WTC11 (cell line): ENCODE measurements at regions not wholly inside any gene's neighbourhood (a gene's known extent, or its start where the extent isn't known, plus 50 kb on each side); places are given as distances from the start of the nearest gene placed in this dataset.

Source experiments
- ATAC-seq: fragments of 200-7000 bp; cut with Tn5 transposase; 2 replicates; pipeline ENCODE4 v1.10.0; 2021; ENCODE audit warnings: mild to moderate bottlenecking, moderate library complexity
- CTCF ChIA-PET: fragments of 300-600 bp; sonication (Branson Sonifier 250); formaldehyde crosslinking; loops from one replicate; lab custom pipeline; 2021; ENCODE audit warnings: antibody characterized with exemption; lab: Charles Lee
- POLR2A ChIA-PET: fragments of 350-600 bp; sonication (Branson Sonifier 250); formaldehyde crosslinking; loops from one replicate; lab custom pipeline; 2021; ENCODE audit warnings: antibody characterized with exemption; lab: Charles Lee
- DNase-seq: peaks from one replicate; pipeline ENCODE4 v3.0.0; 2021; ENCODE audit warnings: low spot score
- H3K27ac Mint-ChIP-seq: 2 replicates; pipeline ENCODE4 v1.8.0; 2021; ENCODE audit warnings: mixed read lengths
- H3K27me3 Mint-ChIP-seq: 2 replicates; pipeline ENCODE4 v1.8.0; 2021; ENCODE audit warnings: low read depth, mild to moderate bottlenecking, moderate library complexity, mixed read lengths
- H3K36me3 Mint-ChIP-seq: 2 replicates; pipeline ENCODE4 v1.8.0; 2021; ENCODE audit warnings: mixed read lengths
- H3K4me1 Mint-ChIP-seq: 2 replicates; pipeline ENCODE4 v1.8.0; 2022; ENCODE audit warnings: mixed read lengths
- H3K4me3 Mint-ChIP-seq: 2 replicates; pipeline ENCODE4 v1.8.0; 2021; ENCODE audit warnings: mild to moderate bottlenecking, moderate library complexity, mixed read lengths
- H3K9me3 Mint-ChIP-seq: 2 replicates; pipeline ENCODE4 v1.8.0; 2021; ENCODE audit warnings: mixed read lengths
- CREB1 ChIP-seq: sonication (generic); formaldehyde crosslinking; IDR thresholded peaks from 2 replicates; pipeline ENCODE4 v1.8.0; 2023; ENCODE audit warnings: mild to moderate bottlenecking, missing genetic modification reagents
- CREM ChIP-seq: sonication (generic); formaldehyde crosslinking; IDR thresholded peaks from 2 replicates; pipeline ENCODE4 v1.8.1; 2022; ENCODE audit warnings: mild to moderate bottlenecking, missing genetic modification reagents, moderate library complexity
- GABPB1 ChIP-seq: sonication (generic); formaldehyde crosslinking; IDR thresholded peaks from 2 replicates; pipeline ENCODE4 v1.8.1; 2023; ENCODE audit warnings: mild to moderate bottlenecking, missing genetic modification reagents
- GTF2I ChIP-seq: fragments of 250-450 bp; sonication (Bioruptor Pico); conservative IDR thresholded peaks from 2 replicates; pipeline ENCODE4 v1.4.0; 2021; ENCODE audit warnings: mild to moderate bottlenecking
- HMGA2 ChIP-seq: fragments of 250-450 bp; sonication (Bioruptor Pico); IDR thresholded peaks from 2 replicates; pipeline ENCODE4 v1.4.0; 2021; ENCODE audit warnings: mild to moderate bottlenecking, moderate library complexity
- JAZF1 ChIP-seq: fragments of 250-450 bp; sonication (Bioruptor Pico); IDR thresholded peaks from 2 replicates; pipeline ENCODE4 v1.9.0; 2021; ENCODE audit warnings: moderate library complexity, mild to moderate bottlenecking, inconsistent platforms
- KAT7 ChIP-seq: sonication (generic); formaldehyde crosslinking; IDR thresholded peaks from 2 replicates; pipeline ENCODE4 v1.8.1; 2023; ENCODE audit warnings: missing genetic modification reagents, mild to moderate bottlenecking, borderline replicate concordance
- MXD4 ChIP-seq: fragments of 250-450 bp; sonication (Bioruptor Pico); IDR thresholded peaks from 2 replicates; pipeline ENCODE4 v1.8.0; 2021; ENCODE audit warnings: mild to moderate bottlenecking, moderate library complexity, borderline replicate concordance
- MYBL2 ChIP-seq: sonication (generic); formaldehyde crosslinking; IDR thresholded peaks from 2 replicates; pipeline ENCODE4 v1.8.1; 2023; ENCODE audit warnings: mild to moderate bottlenecking, moderate library complexity, missing genetic modification reagents
- NFYB ChIP-seq: sonication (generic); formaldehyde crosslinking; conservative IDR thresholded peaks from 2 replicates; pipeline ENCODE4 v1.8.0; 2022; ENCODE audit warnings: low read depth, missing genetic modification reagents
- NR1H2 ChIP-seq: sonication (generic); formaldehyde crosslinking; IDR thresholded peaks from 2 replicates; pipeline ENCODE4 v1.9.0; 2021; ENCODE audit warnings: mild to moderate bottlenecking, moderate library complexity, missing genetic modification reagents
- NR2C2 ChIP-seq: sonication (generic); formaldehyde crosslinking; IDR thresholded peaks from 2 replicates; pipeline ENCODE4 v1.8.0; 2022; ENCODE audit warnings: mild to moderate bottlenecking, missing genetic modification reagents
- ZBTB21 ChIP-seq: sonication (generic); formaldehyde crosslinking; IDR thresholded peaks from 2 replicates; pipeline ENCODE4 v1.8.1; 2023; ENCODE audit warnings: mild to moderate bottlenecking, missing genetic modification reagents, borderline replicate concordance
- ZNF121 ChIP-seq: sonication (generic); formaldehyde crosslinking; IDR thresholded peaks from 2 replicates; pipeline ENCODE4 v1.8.0; 2023; ENCODE audit warnings: missing genetic modification reagents
- ZNF219 ChIP-seq: sonication (generic); formaldehyde crosslinking; IDR thresholded peaks from 2 replicates; pipeline ENCODE4 v1.8.0; 2023; ENCODE audit warnings: missing genetic modification reagents, mild to moderate bottlenecking, borderline replicate concordance
- TF ChIP-seq, protein P1 (sequence below): sonication (generic); formaldehyde crosslinking; IDR thresholded peaks from 2 replicates; pipeline ENCODE4 v1.8.1; 2023; ENCODE audit warnings: mild to moderate bottlenecking, missing genetic modification reagents, moderate library complexity
- TF ChIP-seq, protein P2 (sequence below): fragments of 250-450 bp; sonication (Bioruptor Pico); IDR thresholded peaks from 2 replicates; pipeline ENCODE4 v1.9.0; 2021; ENCODE audit warnings: moderate library complexity, mild to moderate bottlenecking, inconsistent platforms, borderline replicate concordance
- TF ChIP-seq, protein P3 (sequence below): sonication (generic); formaldehyde crosslinking; IDR thresholded peaks from 2 replicates; pipeline ENCODE4 v1.8.1; 2023; ENCODE audit warnings: mild to moderate bottlenecking, moderate library complexity, missing genetic modification reagents
- TF ChIP-seq, protein P4 (sequence below): sonication (generic); formaldehyde crosslinking; IDR thresholded peaks from 2 replicates; pipeline ENCODE4 v1.8.1; 2022; ENCODE audit warnings: low read depth, mild to moderate bottlenecking, moderate library complexity, missing genetic modification reagents, borderline replicate concordance
- TF ChIP-seq, protein P5 (sequence below): fragments of 250-450 bp; sonication (Bioruptor Pico); IDR thresholded peaks from 2 replicates; pipeline ENCODE4 v1.8.0; 2021; ENCODE audit warnings: mild to moderate bottlenecking
- TF ChIP-seq, protein P6 (sequence below): sonication (generic); formaldehyde crosslinking; IDR thresholded peaks from 2 replicates; pipeline ENCODE4 v1.8.1; 2022; ENCODE audit warnings: mild to moderate bottlenecking, moderate library complexity, missing genetic modification reagents
- TF ChIP-seq, protein P7 (sequence below): sonication (generic); formaldehyde crosslinking; conservative IDR thresholded peaks from 2 replicates; pipeline ENCODE4 v1.8.1; 2023; ENCODE audit warnings: mild to moderate bottlenecking, low read depth, missing genetic modification reagents, moderate library complexity
- TF ChIP-seq, protein P8 (sequence below): sonication (generic); formaldehyde crosslinking; IDR thresholded peaks from 2 replicates; pipeline ENCODE4 v1.8.1; 2022; ENCODE audit warnings: mild to moderate bottlenecking, missing genetic modification reagents, moderate library complexity, borderline replicate concordance

DNA sequence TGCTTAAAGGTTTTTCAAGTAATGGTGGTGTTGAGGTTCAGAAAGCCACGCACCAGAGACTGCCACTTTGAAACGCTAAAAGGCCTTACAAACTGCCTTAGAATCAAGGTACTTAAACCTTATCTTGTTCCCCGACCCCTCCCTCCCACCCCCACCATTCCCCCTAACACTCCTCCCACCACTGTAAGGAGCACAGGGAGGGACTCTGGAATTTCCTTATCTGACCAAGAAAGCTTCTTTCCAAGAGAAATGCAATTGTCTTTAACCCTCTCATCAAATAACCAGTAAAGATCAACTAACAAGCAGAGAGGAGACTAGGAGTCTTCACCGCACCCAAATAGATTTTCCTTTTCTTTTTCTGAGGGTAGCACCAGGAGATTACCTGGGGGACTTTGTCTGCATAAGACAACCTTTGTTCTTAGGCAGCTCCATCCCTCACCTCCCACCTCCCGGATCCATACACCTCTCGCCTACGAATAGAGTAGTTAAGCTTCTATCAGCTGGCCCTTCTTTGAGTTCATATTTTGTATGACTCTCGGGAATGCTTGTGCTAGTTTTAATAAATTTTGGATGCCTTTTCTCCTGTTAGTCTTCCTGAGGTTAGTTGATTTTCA lies 137.7 kb upstream of the ADGRL2 start:
- H3K4me3 Mint-ChIP-seq: peak overlapping the region; percentile 14

DNA sequence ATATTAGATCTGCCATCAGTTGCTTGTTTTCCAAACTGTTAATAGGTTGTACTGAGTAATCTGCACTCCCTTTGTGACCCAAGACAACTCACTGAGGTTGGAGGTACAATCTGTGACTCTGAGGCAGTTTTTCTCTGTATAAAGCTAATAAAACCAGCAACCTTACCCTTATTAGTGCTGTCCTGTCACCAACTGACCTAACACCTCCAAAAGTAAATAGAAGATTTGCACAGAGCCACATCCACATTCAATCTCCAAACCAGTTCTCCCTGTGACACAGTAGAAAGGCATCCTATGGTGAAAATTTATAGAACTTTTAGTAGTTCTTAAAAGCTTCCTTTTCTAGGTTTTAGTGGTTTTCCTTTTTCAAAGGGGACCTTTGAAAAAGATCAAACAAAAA lies 140.4 kb upstream of the ADGRL2 start:
- POLR2A ChIA-PET: no interaction called here
- peaks cover 49% of the 10 kb centered on the region for H3K4me1 Mint-ChIP-seq
- H3K27me3 Mint-ChIP-seq: no peaks in the 10 kb centered on the region
- no peak overlapping the region for H3K27ac Mint-ChIP-seq
- H3K9me3 Mint-ChIP-seq: no peaks in the 10 kb centered on the region
- DNase-seq (no peak), ATAC-seq (no peak)
- no peak overlapping the region for H3K4me3 Mint-ChIP-seq
- H3K36me3 Mint-ChIP-seq: no peaks in the 10 kb centered on the region
- CTCF ChIA-PET: no interaction called here
- TF ChIP-seq ZNF219 (CRISPR knock-in tag): no peak
- TF ChIP-seq GABPB1 (CRISPR knock-in tag): no peak
- no peak for TF ChIP-seq MYBL2
- no peak for TF ChIP-seq HMGA2
- no peak for TF ChIP-seq CREM (CRISPR knock-in tag)
- TF ChIP-seq, protein P1, sequence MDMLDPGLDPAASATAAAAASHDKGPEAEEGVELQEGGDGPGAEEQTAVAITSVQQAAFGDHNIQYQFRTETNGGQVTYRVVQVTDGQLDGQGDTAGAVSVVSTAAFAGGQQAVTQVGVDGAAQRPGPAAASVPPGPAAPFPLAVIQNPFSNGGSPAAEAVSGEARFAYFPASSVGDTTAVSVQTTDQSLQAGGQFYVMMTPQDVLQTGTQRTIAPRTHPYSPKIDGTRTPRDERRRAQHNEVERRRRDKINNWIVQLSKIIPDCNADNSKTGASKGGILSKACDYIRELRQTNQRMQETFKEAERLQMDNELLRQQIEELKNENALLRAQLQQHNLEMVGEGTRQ (CRISPR knock-in tag): no peak
- TF ChIP-seq, protein P2, sequence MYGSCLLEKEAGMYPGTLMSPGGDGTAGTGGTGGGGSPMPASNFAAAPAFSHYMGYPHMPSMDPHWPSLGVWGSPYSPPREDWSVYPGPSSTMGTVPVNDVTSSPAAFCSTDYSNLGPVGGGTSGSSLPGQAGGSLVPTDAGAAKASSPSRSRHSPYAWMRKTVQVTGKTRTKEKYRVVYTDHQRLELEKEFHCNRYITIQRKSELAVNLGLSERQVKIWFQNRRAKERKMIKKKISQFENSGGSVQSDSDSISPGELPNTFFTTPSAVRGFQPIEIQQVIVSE: no peak
- TF ChIP-seq GTF2I (CRISPR knock-in tag): no peak
- TF ChIP-seq, protein P3, sequence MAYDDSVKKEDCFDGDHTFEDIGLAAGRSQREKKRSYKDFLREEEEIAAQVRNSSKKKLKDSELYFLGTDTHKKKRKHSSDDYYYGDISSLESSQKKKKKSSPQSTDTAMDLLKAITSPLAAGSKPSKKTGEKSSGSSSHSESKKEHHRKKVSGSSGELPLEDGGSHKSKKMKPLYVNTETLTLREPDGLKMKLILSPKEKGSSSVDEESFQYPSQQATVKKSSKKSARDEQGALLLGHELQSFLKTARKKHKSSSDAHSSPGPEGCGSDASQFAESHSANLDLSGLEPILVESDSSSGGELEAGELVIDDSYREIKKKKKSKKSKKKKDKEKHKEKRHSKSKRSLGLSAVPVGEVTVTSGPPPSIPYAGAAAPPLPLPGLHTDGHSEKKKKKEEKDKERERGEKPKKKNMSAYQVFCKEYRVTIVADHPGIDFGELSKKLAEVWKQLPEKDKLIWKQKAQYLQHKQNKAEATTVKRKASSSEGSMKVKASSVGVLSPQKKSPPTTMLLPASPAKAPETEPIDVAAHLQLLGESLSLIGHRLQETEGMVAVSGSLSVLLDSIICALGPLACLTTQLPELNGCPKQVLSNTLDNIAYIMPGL (CRISPR knock-in tag): no peak
- no peak for TF ChIP-seq CREB1 (CRISPR knock-in tag)
- no peak for TF ChIP-seq ZBTB21 (CRISPR knock-in tag)

More for the DNA sequence above, 137.7 kb upstream of the ADGRL2 start:
- POLR2A ChIA-PET: no interaction called here
- Mint-ChIP-seq H3K4me1 (peaks cover 60% of the 10 kb centered on the region), H3K36me3 (no peaks in the 10 kb centered on the region), H3K9me3 (no peaks in the 10 kb centered on the region), H3K27me3 (no peaks in the 10 kb centered on the region), H3K27ac (peak overlapping the region; percentile 91)
- TF ChIP-seq, protein P4, sequence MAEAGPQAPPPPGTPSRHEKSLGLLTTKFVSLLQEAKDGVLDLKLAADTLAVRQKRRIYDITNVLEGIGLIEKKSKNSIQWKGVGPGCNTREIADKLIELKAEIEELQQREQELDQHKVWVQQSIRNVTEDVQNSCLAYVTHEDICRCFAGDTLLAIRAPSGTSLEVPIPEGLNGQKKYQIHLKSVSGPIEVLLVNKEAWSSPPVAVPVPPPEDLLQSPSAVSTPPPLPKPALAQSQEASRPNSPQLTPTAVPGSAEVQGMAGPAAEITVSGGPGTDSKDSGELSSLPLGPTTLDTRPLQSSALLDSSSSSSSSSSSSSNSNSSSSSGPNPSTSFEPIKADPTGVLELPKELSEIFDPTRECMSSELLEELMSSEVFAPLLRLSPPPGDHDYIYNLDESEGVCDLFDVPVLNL (CRISPR knock-in tag): no peak
- TF ChIP-seq, protein P5, sequence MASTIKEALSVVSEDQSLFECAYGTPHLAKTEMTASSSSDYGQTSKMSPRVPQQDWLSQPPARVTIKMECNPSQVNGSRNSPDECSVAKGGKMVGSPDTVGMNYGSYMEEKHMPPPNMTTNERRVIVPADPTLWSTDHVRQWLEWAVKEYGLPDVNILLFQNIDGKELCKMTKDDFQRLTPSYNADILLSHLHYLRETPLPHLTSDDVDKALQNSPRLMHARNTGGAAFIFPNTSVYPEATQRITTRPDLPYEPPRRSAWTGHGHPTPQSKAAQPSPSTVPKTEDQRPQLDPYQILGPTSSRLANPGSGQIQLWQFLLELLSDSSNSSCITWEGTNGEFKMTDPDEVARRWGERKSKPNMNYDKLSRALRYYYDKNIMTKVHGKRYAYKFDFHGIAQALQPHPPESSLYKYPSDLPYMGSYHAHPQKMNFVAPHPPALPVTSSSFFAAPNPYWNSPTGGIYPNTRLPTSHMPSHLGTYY (CRISPR knock-in tag): no peak
- TF ChIP-seq CREM (CRISPR knock-in tag) (no peak), KAT7 (CRISPR knock-in tag) (no peak), MXD4 (CRISPR knock-in tag) (no peak), JAZF1 (no peak), NR2C2 (CRISPR knock-in tag) (no peak), ZBTB21 (CRISPR knock-in tag) (no peak), ZNF121 (CRISPR knock-in tag) (no peak), MYBL2 (no peak), NFYB (CRISPR knock-in tag) (no peak), NR1H2 (CRISPR knock-in tag) (no peak)
- TF ChIP-seq, protein P6, sequence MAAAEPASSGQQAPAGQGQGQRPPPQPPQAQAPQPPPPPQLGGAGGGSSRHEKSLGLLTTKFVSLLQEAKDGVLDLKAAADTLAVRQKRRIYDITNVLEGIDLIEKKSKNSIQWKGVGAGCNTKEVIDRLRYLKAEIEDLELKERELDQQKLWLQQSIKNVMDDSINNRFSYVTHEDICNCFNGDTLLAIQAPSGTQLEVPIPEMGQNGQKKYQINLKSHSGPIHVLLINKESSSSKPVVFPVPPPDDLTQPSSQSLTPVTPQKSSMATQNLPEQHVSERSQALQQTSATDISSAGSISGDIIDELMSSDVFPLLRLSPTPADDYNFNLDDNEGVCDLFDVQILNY (CRISPR knock-in tag): no peak
- TF ChIP-seq, protein P7, sequence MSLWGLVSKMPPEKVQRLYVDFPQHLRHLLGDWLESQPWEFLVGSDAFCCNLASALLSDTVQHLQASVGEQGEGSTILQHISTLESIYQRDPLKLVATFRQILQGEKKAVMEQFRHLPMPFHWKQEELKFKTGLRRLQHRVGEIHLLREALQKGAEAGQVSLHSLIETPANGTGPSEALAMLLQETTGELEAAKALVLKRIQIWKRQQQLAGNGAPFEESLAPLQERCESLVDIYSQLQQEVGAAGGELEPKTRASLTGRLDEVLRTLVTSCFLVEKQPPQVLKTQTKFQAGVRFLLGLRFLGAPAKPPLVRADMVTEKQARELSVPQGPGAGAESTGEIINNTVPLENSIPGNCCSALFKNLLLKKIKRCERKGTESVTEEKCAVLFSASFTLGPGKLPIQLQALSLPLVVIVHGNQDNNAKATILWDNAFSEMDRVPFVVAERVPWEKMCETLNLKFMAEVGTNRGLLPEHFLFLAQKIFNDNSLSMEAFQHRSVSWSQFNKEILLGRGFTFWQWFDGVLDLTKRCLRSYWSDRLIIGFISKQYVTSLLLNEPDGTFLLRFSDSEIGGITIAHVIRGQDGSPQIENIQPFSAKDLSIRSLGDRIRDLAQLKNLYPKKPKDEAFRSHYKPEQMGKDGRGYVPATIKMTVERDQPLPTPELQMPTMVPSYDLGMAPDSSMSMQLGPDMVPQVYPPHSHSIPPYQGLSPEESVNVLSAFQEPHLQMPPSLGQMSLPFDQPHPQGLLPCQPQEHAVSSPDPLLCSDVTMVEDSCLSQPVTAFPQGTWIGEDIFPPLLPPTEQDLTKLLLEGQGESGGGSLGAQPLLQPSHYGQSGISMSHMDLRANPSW (CRISPR knock-in tag): no peak
- TF ChIP-seq, protein P2: no peak
- TF ChIP-seq, protein P8, sequence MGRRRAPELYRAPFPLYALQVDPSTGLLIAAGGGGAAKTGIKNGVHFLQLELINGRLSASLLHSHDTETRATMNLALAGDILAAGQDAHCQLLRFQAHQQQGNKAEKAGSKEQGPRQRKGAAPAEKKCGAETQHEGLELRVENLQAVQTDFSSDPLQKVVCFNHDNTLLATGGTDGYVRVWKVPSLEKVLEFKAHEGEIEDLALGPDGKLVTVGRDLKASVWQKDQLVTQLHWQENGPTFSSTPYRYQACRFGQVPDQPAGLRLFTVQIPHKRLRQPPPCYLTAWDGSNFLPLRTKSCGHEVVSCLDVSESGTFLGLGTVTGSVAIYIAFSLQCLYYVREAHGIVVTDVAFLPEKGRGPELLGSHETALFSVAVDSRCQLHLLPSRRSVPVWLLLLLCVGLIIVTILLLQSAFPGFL (CRISPR knock-in tag): no peak
- CTCF ChIA-PET: no interaction called here
- DNase-seq (no peak), ATAC-seq (peak; percentile 87)
